T-cell (primary cell): ENCODE measurements at regions not wholly inside any gene's neighbourhood (a gene's known extent, or its start where the extent isn't known, plus 50 kb on each side); places are given as distances from the start of the nearest gene placed in this dataset.

Experiments used
- ATAC-seq, 4 experiments: fragments of 200-7000 bp in 3 of 4; fragments of 150-1000 bp in 1 of 4; cut with Tn5 transposase; replicated peaks in 1 of 4; 1 replicate in 3 of 4; 2 replicates in 1 of 4; pipeline ENCODE4 v1.10.0; 2021; ENCODE audit warnings: moderate library complexity in 3 of 4, mild to moderate bottlenecking in 2 of 4, moderate number of reproducible peaks in 1 of 4
- CTCF ChIA-PET, 2 donors: fragments of 300-600 bp; sonication (Branson Sonifier 250); formaldehyde crosslinking; loops; one replicate each; lab custom pipeline; 2022; ENCODE audit warnings: antibody characterized with exemption in 2 of 2; lab: Charles Lee
- POLR2A ChIA-PET, 2 donors: fragments of 300-600 bp; sonication (Branson Sonifier 250); formaldehyde crosslinking; loops; one replicate each; lab custom pipeline; 2022; ENCODE audit warnings: antibody characterized with exemption in 2 of 2; lab: Charles Lee
- DNase-seq, 35 experiments: peaks; one replicate each; pipeline versions ENCODE4 v3.0.0 to v3.0.0-alpha.2; 2013 to 2023
- H3K27ac ChIP-seq: one replicate; pipeline ENCODE4 v1.5.1; 2013; ENCODE audit warnings: low read length
- H3K27me3 ChIP-seq, 2 experiments: replicated peaks in 1 of 2; 1 replicate in 1 of 2; 2 replicates in 1 of 2; pipeline versions ENCODE4 v1.6.1 to v1.7.0; 2013; ENCODE audit warnings: low read length in 1 of 2, mixed read lengths in 1 of 2; ENCODE audit not compliant: control insufficient read depth in 2 of 2, insufficient read depth in 2 of 2; ENCODE audit errors: extremely low read depth in 1 of 2
- H3K36me3 ChIP-seq, 2 donors: 1 replicate in 1 of 2; 2 replicates in 1 of 2; pipeline versions ENCODE4 v1.6.1 to v1.7.0; 2013; ENCODE audit warnings: low read length in 1 of 2; ENCODE audit not compliant: control insufficient read depth in 2 of 2, insufficient read depth in 1 of 2; ENCODE audit errors: extremely low read depth in 1 of 2
- H3K4me1 ChIP-seq, 2 experiments: 1 replicate in 1 of 2; 2 replicates in 1 of 2; pipeline versions ENCODE4 v1.6.1 to v1.7.0; 2013; ENCODE audit warnings: low read length in 2 of 2, mixed read lengths in 1 of 2; ENCODE audit not compliant: insufficient read depth in 2 of 2, control insufficient read depth in 1 of 2; ENCODE audit errors: extremely low read depth in 1 of 2
- H3K4me3 ChIP-seq, 2 donors: 1 replicate in 1 of 2; 2 replicates in 1 of 2; pipeline versions ENCODE4 v1.5.1 to v1.7.0; 2013; ENCODE audit warnings: mild to moderate bottlenecking in 2 of 2, low read length in 1 of 2, moderate library complexity in 1 of 2; ENCODE audit not compliant: control insufficient read depth in 1 of 2; ENCODE audit errors: extremely low read depth in 1 of 2
- H3K9me3 ChIP-seq: 2 replicates; pipeline ENCODE4 v1.7.0; 2013
- H3K27ac Mint-ChIP-seq, 2 donors: one replicate each; pipeline ENCODE4 v1.8.0; 2020 to 2021; ENCODE audit warnings: mild to moderate bottlenecking in 2 of 2, mixed read lengths in 2 of 2
- H3K27me3 Mint-ChIP-seq, 2 donors: one replicate each; pipeline ENCODE4 v1.8.0; 2021 to 2022; ENCODE audit warnings: mixed read lengths in 2 of 2
- H3K36me3 Mint-ChIP-seq: one replicate; pipeline ENCODE4 v1.8.0; 2021; ENCODE audit warnings: mixed read lengths
- H3K4me1 Mint-ChIP-seq, 3 donors: one replicate each; pipeline ENCODE4 v1.8.0; 2020 to 2022; ENCODE audit warnings: mixed read lengths in 3 of 3, mild to moderate bottlenecking in 1 of 3
- H3K4me3 Mint-ChIP-seq, 3 donors: one replicate each; pipeline ENCODE4 v1.8.0; 2020 to 2022; ENCODE audit warnings: mild to moderate bottlenecking in 3 of 3, mixed read lengths in 3 of 3, moderate library complexity in 3 of 3
- H3K9me3 Mint-ChIP-seq, 3 donors: one replicate each; pipeline ENCODE4 v1.8.0; 2020 to 2022; ENCODE audit warnings: mixed read lengths in 3 of 3
- WGBS: methylation state at CpG from one replicate; pipeline ENCODE4 v1.1.5; 2013; ENCODE audit warnings: missing lambda C conversion rate; ENCODE audit not compliant: insufficient coverage; 5-methylcytosine and 5-hydroxymethylcytosine counted together

GRCh38 chr10:2128991-2129390 lies 391.7 kb upstream of the ADARB2 start:
- H3K27ac Mint-ChIP-seq = no peak overlapping the region
- ATAC-seq = no peak
- no peaks in the 10 kb centered on the region for H3K36me3 ChIP-seq
- no peaks in the 10 kb centered on the region for H3K4me1 Mint-ChIP-seq
- POLR2A ChIA-PET = no interaction called here
- DNase-seq = no peak
- H3K27ac ChIP-seq = no peak overlapping the region
- peaks cover 0 to 2% (median 0%) of the 10 kb centered on the region in 3 donors for H3K9me3 Mint-ChIP-seq
- H3K4me1 ChIP-seq = no peaks in the 10 kb centered on the region
- no peaks in the 10 kb centered on the region for H3K36me3 Mint-ChIP-seq
- CTCF ChIA-PET = no interaction called here
- H3K9me3 ChIP-seq = no peaks in the 10 kb centered on the region
- peaks cover 4 to 8% of the 10 kb centered on the region in 2 donors for H3K27me3 Mint-ChIP-seq
- no peak overlapping the region for H3K4me3 ChIP-seq
- no peak overlapping the region for H3K4me3 Mint-ChIP-seq
- H3K27me3 ChIP-seq = peaks cover 0 to 3% of the 10 kb centered on the region in 2 experiments
- WGBS = 80% methylated on average over 1 of the region's 3 CpGs

- H3K36me3 Mint-ChIP-seq = no peaks in the 10 kb centered on the region
- ATAC-seq (no peak), DNase-seq (no peak)
- WGBS = 86% methylated on average over 8 of the region's 11 CpGs
- ChIA-PET POLR2A (no interaction called here), CTCF (no interaction called here)
- no peaks in the 10 kb centered on the region for H3K4me1 ChIP-seq
- no peaks in the 10 kb centered on the region for H3K4me1 Mint-ChIP-seq
- H3K4me3 ChIP-seq = no peak overlapping the region
- H3K9me3 ChIP-seq = no peaks in the 10 kb centered on the region
- no peak overlapping the region for H3K27ac ChIP-seq
- H3K36me3 ChIP-seq = no peaks in the 10 kb centered on the region
- H3K27me3 ChIP-seq = peaks cover 0 to 3% of the 10 kb centered on the region in 2 experiments
- H3K9me3 Mint-ChIP-seq = no peaks in the 10 kb centered on the region
- H3K27me3 Mint-ChIP-seq = peaks cover 4% of the 10 kb centered on the region in 2 donors
- H3K27ac Mint-ChIP-seq = no peak overlapping the region
- no peak overlapping the region for H3K4me3 Mint-ChIP-seq
Measured at GRCh38 chr10:2124135-2124534, 386.8 kb upstream of the ADARB2 start.

GRCh38 chr10:2122431-2123124 lies 385.3 kb upstream of the ADARB2 start:
- no peak for DNase-seq
- Mint-ChIP-seq H3K9me3 (no peaks in the 10 kb centered on the region), H3K27me3 (peaks cover 0 to 6% of the 10 kb centered on the region in 2 donors), H3K4me1 (no peaks in the 10 kb centered on the region), H3K4me3 (no peak overlapping the region), H3K27ac (no peak overlapping the region), H3K36me3 (no peaks in the 10 kb centered on the region)
- no peaks in the 10 kb centered on the region for H3K4me1 ChIP-seq
- 79% methylated on average over 5 of the region's 8 CpGs for WGBS
- CTCF ChIA-PET = no interaction called here
- H3K36me3 ChIP-seq = no peaks in the 10 kb centered on the region
- POLR2A ChIA-PET = no interaction called here
- no peak overlapping the region for H3K4me3 ChIP-seq
- H3K9me3 ChIP-seq = no peaks in the 10 kb centered on the region
- H3K27me3 ChIP-seq = peaks cover 0 to 1% of the 10 kb centered on the region in 2 experiments
- no peak for ATAC-seq
- no peak overlapping the region for H3K27ac ChIP-seq

- Histone ChIP-seq H3K36me3 (no peaks in the 10 kb centered on the region), H3K9me3 (no peaks in the 10 kb centered on the region), H3K27me3 (peaks cover 0 to 6% of the 10 kb centered on the region in 2 experiments), H3K4me1 (no peaks in the 10 kb centered on the region), H3K4me3 (no peak overlapping the region), H3K27ac (no peak overlapping the region)
- DNase-seq (no peak), ATAC-seq (no peak)
- Mint-ChIP-seq H3K4me3 (no peak overlapping the region), H3K27me3 (peaks cover 2 to 12% of the 10 kb centered on the region in 2 donors), H3K9me3 (no peaks in the 10 kb centered on the region), H3K4me1 (no peaks in the 10 kb centered on the region), H3K36me3 (no peaks in the 10 kb centered on the region), H3K27ac (no peak overlapping the region)
- 20% methylated on average over 1 of the region's 5 CpGs for WGBS
- POLR2A ChIA-PET = no interaction called here
- CTCF ChIA-PET = no interaction called here
Measured at GRCh38 chr10:2121929-2122328, 384.6 kb upstream of the ADARB2 start.

- Mint-ChIP-seq H3K27me3 (peaks cover 2 to 13% of the 10 kb centered on the region in 2 donors), H3K4me1 (no peaks in the 10 kb centered on the region), H3K9me3 (no peaks in the 10 kb centered on the region), H3K4me3 (no peak overlapping the region), H3K27ac (no peak overlapping the region), H3K36me3 (no peaks in the 10 kb centered on the region)
- ChIA-PET CTCF (no interaction called here), POLR2A (no interaction called here)
- peaks cover 0 to 8% of the 10 kb centered on the region in 2 experiments for H3K27me3 ChIP-seq
- no peak overlapping the region for H3K4me3 ChIP-seq
- ATAC-seq = no peak
- no peak for DNase-seq
- H3K4me1 ChIP-seq = no peaks in the 10 kb centered on the region
- H3K9me3 ChIP-seq = no peaks in the 10 kb centered on the region
- H3K36me3 ChIP-seq = no peaks in the 10 kb centered on the region
- no peak overlapping the region for H3K27ac ChIP-seq
- WGBS = no CpG with 5 or more reads among the region's 1 CpG
Measured at GRCh38 chr10:2121315-2121714, 384.0 kb upstream of the ADARB2 start.

- H3K9me3 Mint-ChIP-seq = no peaks in the 10 kb centered on the region
- H3K4me1 Mint-ChIP-seq = no peaks in the 10 kb centered on the region
- DNase-seq = no peak
- H3K27ac ChIP-seq = no peak overlapping the region
- no peak overlapping the region for H3K4me3 ChIP-seq
- H3K27me3 Mint-ChIP-seq = peaks cover 2 to 13% of the 10 kb centered on the region in 2 donors
- H3K36me3 Mint-ChIP-seq = no peaks in the 10 kb centered on the region
- no peaks in the 10 kb centered on the region for H3K9me3 ChIP-seq
- ChIA-PET POLR2A (no interaction called here), CTCF (no interaction called here)
- no peaks in the 10 kb centered on the region for H3K4me1 ChIP-seq
- 57% methylated on average over 5 of the region's 9 CpGs for WGBS
- H3K27me3 ChIP-seq = peaks cover 0 to 8% of the 10 kb centered on the region in 2 experiments
- H3K36me3 ChIP-seq = no peaks in the 10 kb centered on the region
- no peak overlapping the region for H3K27ac Mint-ChIP-seq
- no peak for ATAC-seq
- H3K4me3 Mint-ChIP-seq = no peak overlapping the region
Measured at GRCh38 chr10:2120746-2121145, 383.4 kb upstream of the ADARB2 start.
